HG03139 (cell line): ENCODE measurements at regions not wholly inside any gene's neighbourhood (a gene's known extent, or its start where the extent isn't known, plus 50 kb on each side); places are given as distances from the start of the nearest gene placed in this dataset.

Source experiments
- ATAC-seq: cut with Tn5 transposase; IDR thresholded peaks from one replicate; pipeline ENCODE4 v1.9.1; 2021; ENCODE audit not compliant: unreplicated experiment

DNA sequence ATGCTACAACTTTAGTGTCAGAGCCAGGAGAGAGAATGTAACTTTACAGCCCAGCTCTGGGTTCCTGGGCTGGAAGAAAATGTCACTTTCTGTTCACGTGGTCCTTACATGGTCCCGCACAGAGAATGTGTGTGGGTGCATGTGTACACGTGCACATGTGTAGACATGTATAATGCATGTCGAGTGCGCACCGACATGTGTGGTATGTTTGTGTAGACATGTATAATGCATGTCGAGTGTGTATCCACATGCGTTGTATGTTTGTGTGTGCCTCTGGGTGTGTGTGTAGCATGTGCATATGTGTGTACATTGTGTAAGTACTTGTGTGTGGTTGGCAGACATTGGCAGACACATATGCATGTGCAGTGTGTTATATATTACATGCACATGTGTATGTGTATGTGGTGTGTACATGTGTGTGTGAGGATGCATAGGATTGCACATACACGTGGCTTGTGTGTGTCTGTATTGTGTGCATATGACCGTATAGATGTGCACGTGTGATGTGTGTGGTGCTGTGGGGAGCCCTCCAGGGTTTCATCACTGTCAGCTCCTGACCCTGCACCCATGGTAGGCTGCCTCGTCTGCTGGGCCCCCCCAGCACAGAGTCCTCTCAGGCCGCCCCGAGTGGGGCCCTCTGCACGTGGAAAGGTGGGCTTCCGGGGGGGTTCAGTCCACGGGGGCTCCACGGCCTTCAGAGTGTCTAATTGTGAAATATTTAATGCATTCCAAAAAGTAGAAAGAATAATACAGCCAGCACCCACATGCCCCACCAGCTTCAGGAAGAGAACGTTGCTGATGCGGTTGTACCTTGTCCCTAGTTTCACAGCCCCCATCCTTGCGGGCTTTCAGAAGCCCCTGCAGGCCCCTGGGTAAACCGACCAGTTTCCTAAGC lies 214.2 kb upstream of the GSE1 start:
- ATAC-seq = no peak

DNA sequence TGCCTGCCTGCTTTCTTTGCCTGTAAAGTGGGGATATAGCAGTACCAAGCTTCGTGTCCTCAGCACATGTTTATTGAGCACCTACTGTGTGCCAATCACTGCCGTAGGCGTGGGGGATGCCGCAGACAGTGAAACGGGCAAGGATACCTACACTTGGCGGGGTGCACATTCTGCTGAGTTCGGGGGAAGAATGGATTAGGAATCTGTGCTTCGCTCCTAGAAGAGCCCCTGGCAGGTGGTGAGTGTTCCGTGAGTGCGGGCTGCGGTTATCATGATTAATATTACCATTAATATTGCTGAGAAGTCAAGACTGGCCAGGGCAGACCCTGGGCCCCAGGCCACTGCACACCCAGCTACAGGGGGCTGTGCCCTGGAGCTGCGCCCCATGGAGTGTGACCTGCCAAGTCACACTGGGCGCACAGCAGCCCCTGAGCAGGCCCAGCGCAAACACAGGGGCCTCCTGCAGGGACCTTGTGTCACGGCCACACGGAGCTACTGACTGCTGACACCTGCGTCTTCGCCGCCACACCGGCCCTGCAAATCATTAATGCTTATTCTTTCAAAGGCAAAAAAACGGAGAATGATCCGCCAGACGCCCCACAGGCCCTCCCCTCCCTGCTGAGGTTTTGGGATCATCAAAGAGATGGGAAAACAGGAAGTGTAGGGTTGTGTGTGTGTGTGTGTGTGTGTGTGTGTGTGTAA lies 213.4 kb upstream of the GSE1 start:
- ATAC-seq = no peak

GRCh38 chr16:85400305-85401205 lies 212.6 kb upstream of the GSE1 start:
- no peak for ATAC-seq

DNA sequence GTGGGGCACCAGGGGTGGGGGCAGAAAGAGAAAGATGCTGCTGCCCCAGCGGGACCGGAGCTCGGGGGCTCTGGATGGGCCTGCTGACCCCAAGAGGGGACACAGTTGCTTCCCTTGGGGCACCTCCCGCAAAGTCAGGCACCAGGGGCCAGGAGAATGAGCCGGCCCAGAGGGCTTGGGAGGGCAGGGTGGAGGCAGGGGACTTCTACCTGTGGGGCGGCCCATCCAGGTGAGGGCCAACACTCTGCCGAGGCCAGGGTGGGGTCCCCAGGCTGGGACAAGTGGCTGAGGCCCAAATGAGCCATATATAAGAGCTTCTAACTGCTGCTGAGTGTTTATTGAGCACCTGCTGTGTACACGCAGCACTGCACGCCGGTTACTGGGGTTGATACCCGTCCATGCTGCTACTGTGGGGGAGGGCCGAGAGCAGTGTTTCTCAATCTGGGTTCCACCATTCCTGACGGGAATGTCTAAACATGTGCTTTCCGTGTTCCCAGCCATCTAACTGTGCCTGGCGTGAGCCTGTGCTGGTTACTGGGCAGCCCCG lies 211.7 kb upstream of the GSE1 start:
- ATAC-seq = no peak

- ATAC-seq = no peak
Observed at GRCh38 chr16:85401917-85402766, 211.0 kb upstream of the GSE1 start.

DNA sequence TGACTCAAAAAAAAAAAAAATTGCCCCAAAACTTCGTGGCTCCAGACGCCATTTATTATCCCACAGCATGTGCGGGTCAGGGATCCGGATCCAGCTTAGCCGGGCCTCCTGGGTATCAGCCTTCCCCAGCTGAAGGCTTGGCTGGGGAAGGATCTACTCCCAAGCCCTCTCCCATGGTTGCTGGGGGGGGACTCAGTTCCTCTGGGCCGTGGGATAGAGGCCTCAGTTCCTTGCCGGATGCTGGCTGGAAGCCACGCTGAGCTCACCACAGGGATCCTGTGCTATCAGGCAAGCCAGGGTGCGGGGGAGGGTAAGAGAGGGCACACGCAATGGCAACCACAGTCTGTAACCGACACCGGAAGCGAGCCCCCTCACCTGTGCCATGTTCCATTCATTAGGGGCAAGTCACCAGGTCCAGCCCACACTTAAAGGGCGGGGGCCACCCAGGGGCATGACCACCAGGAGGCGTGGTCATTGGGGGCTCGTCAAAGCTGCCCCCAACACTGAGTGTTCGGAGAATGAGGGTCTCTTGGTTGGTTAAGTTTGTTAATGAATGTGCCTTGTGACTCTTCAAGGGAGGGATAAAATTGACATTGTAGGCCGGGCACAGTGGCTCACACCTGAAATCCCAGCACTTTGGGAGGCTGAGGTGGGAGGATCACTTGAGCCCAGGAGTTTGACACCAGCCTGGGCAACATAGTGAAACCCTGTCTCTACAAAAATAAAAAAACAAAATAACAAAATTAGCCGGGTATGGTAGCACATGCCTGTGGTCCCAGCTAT lies 210.0 kb upstream of the GSE1 start:
- no peak for ATAC-seq

- no peak for ATAC-seq
Observed at GRCh38 chr16:85403693-85404092, 209.4 kb upstream of the GSE1 start.

- ATAC-seq = no peak
Observed at GRCh38 chr16:85412911-85413520, 200.1 kb upstream of the GSE1 start.

DNA sequence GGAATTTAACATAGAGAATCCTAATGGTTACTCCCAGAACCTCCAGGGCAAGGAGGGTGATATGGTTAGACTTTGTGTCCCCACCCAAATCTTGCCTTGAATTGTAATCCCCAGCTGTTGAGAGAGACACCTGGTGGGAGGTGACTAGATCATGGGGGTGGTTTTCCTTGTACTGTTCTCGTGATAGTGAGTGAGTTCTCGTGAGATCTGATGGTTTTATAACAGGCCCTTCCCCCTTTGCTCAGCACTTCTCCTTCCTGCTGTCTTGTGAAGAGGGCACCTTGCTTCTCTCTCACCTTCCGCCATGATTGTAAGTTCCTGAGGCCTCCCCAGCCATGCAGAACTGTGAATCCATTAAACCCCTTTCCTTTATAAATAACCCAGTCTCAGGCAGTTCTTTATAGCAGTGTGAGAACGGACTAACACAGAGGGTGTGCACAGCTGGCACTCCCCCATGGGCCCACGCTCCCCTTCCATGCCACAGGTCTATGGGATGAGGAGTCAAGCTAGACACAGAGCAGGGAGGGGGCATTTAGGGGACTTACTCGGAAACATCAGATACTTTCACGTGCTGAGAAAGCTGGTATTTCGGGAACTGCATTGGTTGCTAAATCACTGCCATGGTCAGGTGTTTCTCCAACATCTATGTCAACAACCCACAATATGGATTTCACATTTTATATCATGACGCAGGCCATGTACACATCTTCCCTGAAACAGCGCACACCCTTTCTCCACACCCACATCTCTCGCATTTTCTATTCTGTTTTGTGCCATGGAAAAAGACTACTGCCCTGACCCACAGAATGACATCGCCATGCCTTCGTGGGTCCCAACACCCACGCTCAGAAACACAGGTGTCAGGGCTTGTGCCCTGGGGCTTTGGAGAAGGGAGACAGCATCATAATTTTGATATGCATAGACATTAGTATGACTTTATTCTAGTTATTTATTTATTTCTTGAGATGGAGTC lies 199.1 kb upstream of the GSE1 start:
- no peak for ATAC-seq

DNA sequence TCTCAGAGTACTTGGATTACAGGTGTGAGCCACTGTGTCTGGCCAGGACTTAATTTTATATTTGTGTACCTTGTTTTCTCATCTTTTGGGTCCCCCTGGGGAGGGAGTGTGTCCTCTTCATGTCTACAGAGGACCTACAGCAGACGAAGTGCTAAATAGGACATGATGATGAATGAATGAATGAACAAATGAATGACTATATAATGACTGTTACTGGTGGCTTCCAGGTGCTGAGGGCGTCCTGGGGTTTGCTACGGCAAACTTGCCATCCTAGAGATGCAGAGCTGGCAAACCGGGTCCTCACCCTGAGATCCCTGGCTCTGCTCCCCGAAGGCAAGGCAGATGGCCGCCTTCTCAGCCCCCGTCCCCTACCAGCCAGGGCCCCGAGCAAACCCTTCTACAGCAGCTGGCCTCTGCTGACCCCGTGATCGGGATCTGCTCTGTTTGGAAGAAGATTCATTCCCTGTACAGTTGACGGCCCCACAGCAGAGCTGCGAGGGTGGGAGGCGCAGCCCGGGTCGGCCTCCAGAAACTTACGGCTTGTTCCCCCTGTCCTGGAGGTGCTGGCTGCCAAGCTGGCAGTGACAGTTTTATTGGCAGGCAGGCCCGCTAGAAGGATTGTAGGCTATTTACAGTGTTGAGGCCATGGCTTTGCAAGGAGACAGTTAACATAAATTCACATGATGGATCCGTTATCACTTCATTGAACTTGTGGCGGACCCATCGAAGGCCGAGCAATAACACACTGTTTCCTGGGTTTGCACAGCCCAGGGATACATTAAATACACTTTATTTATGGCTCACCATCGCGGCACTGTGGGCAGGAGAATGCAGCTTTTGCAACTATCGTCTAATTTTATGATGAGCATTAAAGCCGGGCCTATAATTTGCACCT lies 197.7 kb upstream of the GSE1 start:
- ATAC-seq = no peak

GRCh38 chr16:85416228-85417109 lies 196.7 kb upstream of the GSE1 start:
- ATAC-seq = no peak

GRCh38 chr16:85417156-85417860 lies 195.8 kb upstream of the GSE1 start:
- no peak for ATAC-seq

GRCh38 chr16:85418978-85419491 lies 194.1 kb upstream of the GSE1 start:
- no peak for ATAC-seq

- ATAC-seq = no peak
Observed at GRCh38 chr16:85419503-85420408, 193.4 kb upstream of the GSE1 start.
